Upper lobe of left lung (tissue), 6 donors: ENCODE measurements at regions not wholly inside any gene's neighbourhood (a gene's known extent, or its start where the extent isn't known, plus 50 kb on each side); places are given as distances from the start of the nearest gene placed in this dataset.

Experiments
- ATAC-seq, 2 donors: fragments of 200-7000 bp; cut with Tn5 transposase; one replicate each; pipeline ENCODE4 v1.9.1; 2022; ENCODE audit warnings: mild to moderate bottlenecking in 2 of 2, moderate library complexity in 2 of 2; ENCODE audit not compliant: low FRiP score in 2 of 2
- DNase-seq, 2 donors: peaks; one replicate each; pipeline ENCODE4 v3.0.0-alpha.2; 2019 to 2020
- H3K27ac ChIP-seq, 4 donors: fragments of 200-600 bp; sonication (generic); one replicate each; pipeline ENCODE4 v1.5.1; 2016 to 2019
- H3K27me3 ChIP-seq, 4 donors: fragments of 200-600 bp; sonication (generic); one replicate each; pipeline ENCODE4 v1.5.1; 2017 to 2019
- H3K36me3 ChIP-seq, 4 donors: fragments of 200-600 bp; sonication (generic); one replicate each; pipeline ENCODE4 v1.5.1; 2016 to 2019
- H3K4me1 ChIP-seq, 4 donors: fragments of 200-600 bp; sonication (generic); one replicate each; pipeline ENCODE4 v1.5.1; 2018 to 2019
- H3K4me3 ChIP-seq, 4 donors: fragments of 200-600 bp; sonication (generic); one replicate each; pipeline ENCODE4 v1.5.1; 2017 to 2019; ENCODE audit warnings: mild to moderate bottlenecking in 2 of 4, moderate library complexity in 1 of 4
- H3K9me3 ChIP-seq, 4 donors: fragments of 200-600 bp; sonication (generic); one replicate each; pipeline ENCODE4 v1.5.1; 2018 to 2019
- CTCF ChIP-seq, 6 experiments: fragments of 450-650 bp in 4 of 6; fragments of 200-600 bp in 2 of 6; sonication (generic) in 2 of 6; IDR thresholded peaks; one replicate each; pipeline ENCODE4 v1.5.1; 2016 to 2019; ENCODE audit warnings: antibody characterized with exemption in 6 of 6
- EP300 ChIP-seq, 4 donors: sonication (generic); formaldehyde crosslinking; IDR thresholded peaks; one replicate each; pipeline ENCODE4 v1.5.1; 2017; ENCODE audit warnings: antibody characterized with exemption in 4 of 4, control low read depth in 2 of 4
- POLR2A ChIP-seq, 4 donors: fragments of 450-650 bp; IDR thresholded peaks; one replicate each; pipeline ENCODE4 v1.5.1; 2016 to 2017; ENCODE audit warnings: antibody characterized with exemption in 4 of 4, mild to moderate bottlenecking in 2 of 4
- POLR2AphosphoS5 ChIP-seq, 2 donors: sonication (generic); formaldehyde crosslinking; IDR thresholded peaks; one replicate each; pipeline ENCODE4 v1.5.1; 2017; ENCODE audit warnings: antibody characterized with exemption in 2 of 2
- WGBS, 2 donors: methylation state at CpG; one replicate each; pipeline ENCODE4 v1.1.5; 2017 to 2018; 5-methylcytosine and 5-hydroxymethylcytosine counted together
- donor health status: DM: no; HTN: no; CAD: no; lungs with moderate emphysema.
- donor health status: DM: no; HTN: yes; CAD: no; lungs with severe emphysema.

DNA sequence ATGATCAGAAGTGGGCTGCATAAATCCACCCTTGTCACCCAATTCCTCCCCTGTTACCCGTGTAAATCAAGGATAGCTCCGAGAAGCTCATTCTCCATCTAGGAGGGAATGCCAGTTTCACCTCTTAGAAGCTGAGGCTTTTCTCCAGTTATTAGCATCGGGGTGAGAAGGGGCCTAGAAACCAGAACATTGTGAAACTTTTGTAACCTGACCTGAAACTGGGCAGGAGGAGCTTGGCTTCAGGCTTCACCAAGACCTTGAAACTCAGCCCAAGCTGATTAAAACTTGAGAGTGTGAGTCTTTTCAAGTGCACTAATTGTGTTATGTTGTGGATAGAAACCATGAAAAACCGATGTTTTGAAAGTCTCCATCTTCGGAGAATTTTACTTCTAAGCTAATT lies 103.1 kb downstream of the BMP2 start:
- DNase-seq (no peak), ATAC-seq (no peak)
- no peak overlapping the region for H3K27ac ChIP-seq
- no peaks in the 10 kb centered on the region for H3K36me3 ChIP-seq
- H3K9me3 ChIP-seq: no peaks in the 10 kb centered on the region
- H3K4me3 ChIP-seq: no peak overlapping the region
- TF ChIP-seq EP300 (IDR thresholded peaks at IDR 0.05) (no peak), CTCF (IDR thresholded peaks at IDR 0.05) (no peak), POLR2A (IDR thresholded peaks at IDR 0.05) (no peak), POLR2AphosphoS5 (IDR thresholded peaks at IDR 0.05) (no peak)
- no peaks in the 10 kb centered on the region for H3K4me1 ChIP-seq
- 45 to 54% methylated on average over 5 of the region's 5 CpGs for WGBS, 2 donors
- H3K27me3 ChIP-seq: no peaks in the 10 kb centered on the region

GRCh38 chr20:6877633-6878032 lies 110.1 kb downstream of the BMP2 start:
- TF ChIP-seq EP300 (IDR thresholded peaks at IDR 0.05) (no peak), CTCF (IDR thresholded peaks at IDR 0.05) (no peak), POLR2AphosphoS5 (IDR thresholded peaks at IDR 0.05) (no peak)
- no peaks in the 10 kb centered on the region for H3K36me3 ChIP-seq
- H3K27me3 ChIP-seq: no peaks in the 10 kb centered on the region
- DNase-seq: no peak
- no peaks in the 10 kb centered on the region for H3K4me1 ChIP-seq
- H3K4me3 ChIP-seq: no peak overlapping the region
- no peaks in the 10 kb centered on the region for H3K9me3 ChIP-seq
- H3K27ac ChIP-seq: no peak overlapping the region
- no peak for ATAC-seq
- WGBS, 2 donors: 62 to 80% methylated on average over 1 of the region's 1 CpG

DNA sequence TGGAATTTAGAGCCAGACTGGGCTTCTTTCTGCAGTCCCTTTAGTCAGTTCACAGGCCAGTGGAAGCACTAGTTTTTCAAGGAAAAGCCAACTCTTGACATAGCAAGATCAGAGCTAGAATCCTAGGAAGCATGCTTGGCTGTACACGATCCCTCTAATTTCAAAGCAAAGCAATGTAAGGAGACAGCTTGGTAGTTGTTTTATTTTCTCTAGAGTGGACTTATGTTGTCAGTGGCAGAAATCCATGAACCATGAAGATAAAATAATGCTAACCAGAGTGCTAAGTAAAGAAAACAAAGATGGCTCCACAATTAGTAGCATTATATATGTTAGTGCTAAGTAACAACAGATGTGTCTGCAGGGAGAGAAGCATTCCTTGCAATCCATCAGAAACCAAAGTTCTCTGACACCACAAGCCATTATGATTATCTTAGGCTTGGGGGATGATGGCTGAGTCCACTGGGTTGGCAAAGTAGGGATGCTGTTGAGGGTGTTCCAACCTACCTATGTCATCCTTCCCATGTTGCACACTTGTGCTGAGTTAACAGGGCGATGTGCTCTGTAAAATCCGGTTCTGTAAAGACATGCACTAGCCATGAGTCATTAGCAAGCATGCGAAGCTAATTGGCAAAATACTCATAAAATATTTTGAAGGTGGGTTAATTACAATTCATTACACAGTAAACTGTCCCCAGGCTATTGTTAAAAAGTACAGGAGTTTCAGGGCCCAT lies 115.2 kb downstream of the BMP2 start:
- Histone ChIP-seq H3K9me3 (no peaks in the 10 kb centered on the region), H3K4me1 (no peaks in the 10 kb centered on the region), H3K27me3 (no peaks in the 10 kb centered on the region), H3K4me3 (no peak overlapping the region), H3K36me3 (no peaks in the 10 kb centered on the region), H3K27ac (no peak overlapping the region)
- TF ChIP-seq POLR2AphosphoS5 (IDR thresholded peaks at IDR 0.05) (no peak), EP300 (IDR thresholded peaks at IDR 0.05) (no peak), CTCF (IDR thresholded peaks at IDR 0.05) (no peak), POLR2A (IDR thresholded peaks at IDR 0.05) (no peak)
- ATAC-seq (no peak), DNase-seq (no peak)
- 93 to 96% methylated on average over 4 of the region's 4 CpGs for WGBS, 2 donors

GRCh38 chr20:6884114-6884513 lies 116.6 kb downstream of the BMP2 start:
- WGBS, 2 donors: 47 to 48% methylated on average over 1 of the region's 1 CpG
- no peaks in the 10 kb centered on the region for H3K36me3 ChIP-seq

More at GRCh38 chr20:6884114-6884513, 116.6 kb downstream of the BMP2 start:
- TF ChIP-seq CTCF (IDR thresholded peaks at IDR 0.05) (no peak), EP300 (IDR thresholded peaks at IDR 0.05) (no peak), POLR2A (IDR thresholded peaks at IDR 0.05) (no peak), POLR2AphosphoS5 (IDR thresholded peaks at IDR 0.05) (no peak)
- Histone ChIP-seq H3K27ac (no peak overlapping the region), H3K27me3 (no peaks in the 10 kb centered on the region), H3K4me3 (no peak overlapping the region), H3K4me1 (no peaks in the 10 kb centered on the region), H3K9me3 (no peaks in the 10 kb centered on the region)
- ATAC-seq (no peak), DNase-seq (no peak)
